NCI-H446 (cell line): ENCODE measurements at regions not wholly inside any gene's neighbourhood (a gene's known extent, or its start where the extent isn't known, plus 50 kb on each side); places are given as distances from the start of the nearest gene placed in this dataset.

Experiments
- DNase-seq, 2 experiments: peaks; one replicate each; lab custom pipeline; 2025; lab: John Stamatoyannopoulos, UW

DNA sequence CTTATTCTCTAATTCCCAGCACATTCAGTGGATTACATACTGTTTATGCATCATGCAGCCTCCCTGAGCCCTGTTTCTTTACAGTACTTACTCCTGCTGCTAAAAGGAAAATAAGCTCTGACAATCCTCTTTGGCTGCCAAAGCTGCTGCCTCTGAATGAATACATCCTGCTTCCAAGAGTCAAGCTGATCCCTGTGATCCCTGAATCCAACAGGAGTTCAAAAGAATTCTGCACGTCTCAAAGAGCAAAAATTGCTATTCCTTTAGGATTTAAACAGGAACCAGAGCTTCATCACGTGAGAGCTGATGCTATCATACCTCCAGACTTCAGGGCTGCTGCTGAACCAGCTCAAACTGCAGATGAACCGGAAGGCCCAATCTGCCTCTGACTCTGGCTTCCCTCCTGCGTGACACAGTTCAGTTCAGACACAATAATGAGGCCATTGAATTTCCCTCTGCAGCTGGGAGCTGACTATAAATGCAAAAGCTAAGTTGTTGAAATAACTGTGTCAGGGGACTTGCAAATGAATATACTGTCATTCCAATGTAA is 851.0 kb upstream of the PHF14 start:
- peak in 1 of 2 experiments; percentile 53 for DNase-seq

GRCh38 chr7:10128748-10129147 is 844.9 kb upstream of the PHF14 start:
- DNase-seq = peak in 1 of 2 experiments; percentile 72

GRCh38 chr7:10138087-10138854 is 835.4 kb upstream of the PHF14 start:
- no peak for DNase-seq

DNA sequence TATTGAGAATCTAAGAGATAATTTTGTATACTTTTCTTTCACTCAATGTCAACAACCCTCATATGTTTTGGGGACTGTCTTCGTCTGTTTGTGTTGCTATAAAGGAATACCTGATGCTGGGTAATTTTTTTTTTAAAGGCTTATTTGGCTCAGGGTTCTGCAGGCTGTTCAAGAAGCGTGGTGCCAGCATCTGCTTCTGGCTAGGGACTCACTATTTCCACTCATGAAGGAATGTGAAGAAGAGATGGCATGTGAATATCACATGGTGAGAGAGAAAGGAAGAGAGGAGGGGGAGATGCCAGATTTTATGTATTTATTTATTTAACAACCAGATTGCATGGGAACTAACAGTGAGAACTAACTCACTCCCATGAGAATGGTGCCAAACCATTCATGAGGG is 827.4 kb upstream of the PHF14 start:
- peak in 1 of 2 experiments; percentile 71 for DNase-seq

- no peak for DNase-seq
These were observed 816.7 kb upstream of the PHF14 start for GRCh38 chr7:10156972-10157371.

GRCh38 chr7:10181996-10182395 is 791.7 kb upstream of the PHF14 start:
- DNase-seq = peak in 1 of 2 experiments; percentile 25

DNA sequence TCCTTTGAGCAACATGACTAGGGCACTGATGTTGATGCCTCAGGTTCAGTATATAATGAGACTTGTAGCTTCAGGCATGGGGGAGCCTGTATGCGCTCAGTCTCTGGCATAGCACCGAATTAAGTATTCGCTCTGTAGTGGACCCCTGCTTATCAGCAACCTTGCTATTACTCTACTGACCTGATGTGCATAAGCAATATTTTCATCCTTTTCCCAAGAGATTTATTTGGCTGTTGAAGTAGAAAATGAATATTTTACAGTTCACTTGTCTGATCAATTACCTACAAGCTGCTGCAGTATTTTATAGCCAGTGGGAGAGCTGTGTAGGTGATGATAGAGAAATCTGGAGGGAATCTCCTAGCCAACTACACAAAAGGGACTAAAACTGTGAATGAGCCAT is 781.6 kb upstream of the PHF14 start:
- DNase-seq = peak; percentile 57 to 89

DNA sequence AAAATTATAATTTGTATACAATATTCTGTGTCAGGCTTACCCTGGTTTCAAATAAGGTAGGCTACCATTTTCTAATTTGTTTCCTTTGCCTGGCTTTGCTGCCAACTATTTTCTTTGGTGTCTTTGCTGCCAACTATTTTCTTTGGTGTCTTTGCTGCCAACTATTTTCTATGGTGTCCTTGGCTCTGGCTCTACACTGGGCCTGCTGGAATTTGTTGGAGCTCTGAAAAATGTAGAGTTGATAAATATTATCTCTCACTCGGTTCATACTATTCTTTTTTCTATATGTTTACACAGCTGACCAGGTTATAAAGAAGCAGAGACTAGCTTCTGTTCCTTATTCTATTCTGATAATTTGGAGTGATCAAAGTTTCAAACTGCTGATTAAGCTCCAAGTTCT is 768.0 kb upstream of the PHF14 start:
- DNase-seq = peak; percentile 16 to 74

- no peak for DNase-seq
These were observed 763.7 kb upstream of the PHF14 start for GRCh38 chr7:10210000-10210399.

DNA sequence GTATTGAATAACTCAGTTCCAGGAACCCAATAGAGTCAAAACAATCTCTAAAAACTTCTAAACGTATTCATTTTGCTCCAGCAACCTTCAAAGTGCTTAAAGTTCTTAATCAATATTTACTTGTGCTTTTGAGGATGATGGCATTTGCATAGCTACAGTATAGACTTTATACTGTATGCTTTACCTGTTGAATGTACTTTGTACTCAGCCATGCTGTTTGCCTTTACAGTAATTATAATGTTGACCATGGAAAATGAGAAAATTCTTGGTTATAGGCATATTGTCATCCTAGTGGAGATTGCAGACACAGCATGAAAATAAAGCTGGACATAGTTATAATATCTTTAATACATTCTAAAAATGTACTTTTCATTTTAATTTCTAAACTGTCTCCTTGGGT is 762.7 kb upstream of the PHF14 start:
- DNase-seq = no peak

DNA sequence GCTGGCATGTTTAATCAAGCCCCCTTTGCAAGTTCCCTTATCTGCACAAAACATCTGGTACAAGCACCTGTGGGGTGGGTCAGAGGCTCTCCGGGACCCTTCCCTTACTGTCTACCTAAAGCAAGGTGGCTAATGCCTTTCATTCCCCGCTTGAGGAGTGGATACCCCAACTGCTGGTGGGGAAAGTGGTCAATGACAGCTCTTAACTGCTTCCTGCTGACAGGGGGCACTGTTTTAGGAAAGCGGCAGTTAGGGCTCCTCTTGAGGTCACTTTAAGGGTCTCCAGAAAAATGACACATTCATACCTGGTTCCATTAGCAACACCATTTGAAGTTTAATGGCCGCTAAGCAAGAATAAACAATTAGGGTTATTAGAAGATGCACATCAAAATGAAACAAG is 761.8 kb upstream of the PHF14 start:
- no peak for DNase-seq

- DNase-seq = no peak
These were observed 761.0 kb upstream of the PHF14 start for GRCh38 chr7:10212649-10213048.

DNA sequence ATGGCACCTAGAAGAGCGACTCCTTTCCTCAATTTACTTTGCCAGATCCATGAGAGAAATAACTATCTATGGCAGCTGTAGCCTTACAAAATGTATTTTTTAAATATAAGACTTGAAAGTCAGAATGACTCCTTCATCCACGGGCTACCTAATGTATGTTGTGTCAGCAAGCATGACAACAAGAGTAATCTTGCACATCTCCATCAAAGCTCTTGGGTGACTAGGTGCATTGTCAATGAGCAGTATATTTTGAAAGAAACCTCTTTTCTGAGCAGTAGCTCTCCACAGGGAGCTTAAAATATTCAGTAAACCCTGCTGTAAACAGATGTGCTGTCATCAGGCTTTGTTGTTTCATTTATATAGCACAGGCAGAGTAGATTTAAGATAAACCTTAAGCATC is 757.2 kb upstream of the PHF14 start:
- DNase-seq = no peak

GRCh38 chr7:10221084-10221483 is 752.6 kb upstream of the PHF14 start:
- DNase-seq = no peak

DNA sequence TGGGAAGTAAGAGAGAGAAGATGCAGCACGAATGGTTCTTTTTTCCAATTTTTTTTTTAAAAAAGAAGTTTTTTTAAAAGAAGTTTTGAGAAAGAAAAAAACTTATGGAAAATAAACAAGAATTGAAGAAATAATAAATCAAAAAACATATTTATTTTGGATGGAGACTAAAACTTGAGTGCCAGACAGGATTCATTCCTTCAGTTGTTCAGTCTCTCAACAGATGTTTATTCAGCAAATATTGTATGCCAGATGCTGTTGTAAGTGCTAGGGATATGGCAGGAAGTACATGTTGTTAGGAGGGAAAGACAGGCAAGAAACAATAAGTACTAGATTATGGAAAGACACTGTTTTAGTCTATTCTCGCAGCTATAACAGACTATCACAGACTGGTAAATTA is 750.7 kb upstream of the PHF14 start:
- DNase-seq = no peak

DNA sequence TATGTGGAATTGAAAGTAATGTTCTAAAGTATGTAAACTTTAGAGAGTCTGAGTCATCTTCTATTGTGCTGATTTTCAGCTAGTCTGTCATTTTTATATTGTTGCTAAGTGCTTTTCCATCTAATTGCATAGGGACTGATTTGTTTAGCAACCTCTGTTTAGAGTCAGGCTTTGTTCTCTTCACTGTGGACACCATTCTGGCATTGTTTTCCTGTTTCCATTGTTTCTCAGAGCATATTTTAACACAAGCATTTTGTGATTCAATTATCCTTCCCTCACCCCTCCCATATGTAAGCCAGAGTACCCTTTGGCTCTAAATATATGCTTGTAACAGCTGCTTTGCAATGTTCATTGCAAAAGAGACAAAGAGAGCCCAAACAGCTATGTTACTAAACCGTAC is 748.4 kb upstream of the PHF14 start:
- DNase-seq = peak in 1 of 2 experiments; percentile 9

DNA sequence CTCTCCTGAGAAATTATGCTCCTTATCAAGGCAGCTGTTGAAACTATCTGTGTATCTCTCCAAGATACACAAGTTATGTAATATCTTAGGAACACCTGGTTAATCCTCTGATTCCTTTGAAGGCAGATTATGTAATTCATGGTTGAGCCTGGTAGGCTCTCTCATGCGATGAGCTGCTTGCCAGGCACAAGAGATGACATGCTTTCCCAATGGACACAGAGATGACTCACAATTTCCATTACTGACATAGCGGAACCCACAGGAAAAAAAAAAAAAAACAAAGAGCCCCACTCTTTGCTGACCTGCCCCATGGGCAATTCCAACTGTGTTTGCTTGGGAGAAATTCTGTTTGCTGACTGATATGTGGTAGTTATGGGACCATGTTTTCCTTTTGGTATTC is 736.4 kb upstream of the PHF14 start:
- DNase-seq = peak in 1 of 2 experiments; percentile 13

- DNase-seq = no peak
These were observed 735.0 kb upstream of the PHF14 start for GRCh38 chr7:10238641-10239040.

DNA sequence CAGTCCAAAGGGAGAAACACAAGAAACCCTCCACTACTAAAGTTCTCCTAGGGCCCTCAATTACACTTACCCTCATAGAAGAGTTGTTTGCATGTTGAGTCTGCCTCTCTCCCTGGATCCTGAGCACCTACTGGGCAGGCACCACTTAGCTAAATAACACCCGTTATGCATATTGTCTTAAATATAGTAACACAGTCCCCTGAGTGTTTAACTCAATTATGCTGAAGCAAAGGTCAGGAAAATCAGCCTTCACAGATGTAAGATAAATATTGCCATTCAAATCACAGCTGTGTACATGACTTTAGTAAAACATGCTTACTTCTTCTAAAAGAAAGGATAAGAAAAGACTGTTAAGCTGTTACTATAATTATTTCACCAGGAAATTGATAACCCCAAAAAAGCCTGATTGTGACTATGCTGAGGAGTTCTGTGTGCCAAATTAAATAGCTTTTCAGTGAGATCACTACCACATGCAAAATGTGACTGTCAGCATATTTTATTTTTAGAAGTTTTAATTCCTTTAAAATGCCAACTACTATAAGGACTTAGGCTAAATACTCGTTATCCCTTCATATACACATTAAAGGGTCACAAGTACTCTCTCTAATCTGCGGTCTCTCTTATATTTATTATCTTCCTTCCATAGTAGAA is 733.9 kb upstream of the PHF14 start:
- DNase-seq = peak in 1 of 2 experiments; percentile 47

DNA sequence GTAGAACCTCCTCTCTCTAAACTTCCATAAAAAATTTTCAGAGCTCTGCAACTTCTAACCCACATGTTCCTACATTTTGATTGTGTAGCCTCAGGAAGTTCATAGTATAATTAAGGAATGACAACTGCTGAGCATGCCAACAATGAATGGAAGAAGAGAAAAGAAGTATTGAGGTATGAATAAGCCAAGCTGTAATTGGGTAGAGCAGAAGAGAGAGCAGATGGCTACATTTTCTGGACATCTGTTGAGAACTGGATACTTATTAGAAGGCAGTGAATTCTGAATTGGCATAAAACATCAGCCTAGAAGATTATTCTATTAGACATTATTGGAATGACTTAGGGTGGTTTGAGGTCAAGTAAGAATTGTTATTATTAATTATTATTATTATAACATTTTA is 728.3 kb upstream of the PHF14 start:
- peak; percentile 86 to 95 for DNase-seq

GRCh38 chr7:10257438-10257837 is 716.2 kb upstream of the PHF14 start:
- DNase-seq = peak; percentile 55 to 92

DNA sequence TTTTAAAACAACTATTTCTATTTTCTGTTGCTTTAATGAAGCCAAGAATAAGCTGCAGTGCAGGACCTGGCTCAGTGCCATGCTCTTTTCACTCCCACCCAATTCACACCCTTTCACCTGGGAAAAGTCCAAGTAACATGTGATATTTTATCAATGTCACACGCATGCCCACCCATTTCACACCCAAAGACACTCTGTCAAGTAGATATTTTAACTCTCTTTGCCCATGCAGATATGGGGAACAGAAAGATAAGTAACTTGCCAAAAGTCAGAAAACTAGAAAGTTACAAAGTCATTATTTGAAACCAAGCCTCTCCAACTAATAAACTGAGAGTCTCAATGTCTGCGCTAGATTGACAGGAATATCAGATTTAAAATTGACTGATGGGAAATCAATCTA is 706.7 kb upstream of the PHF14 start:
- peak in 1 of 2 experiments; percentile 8 for DNase-seq

DNA sequence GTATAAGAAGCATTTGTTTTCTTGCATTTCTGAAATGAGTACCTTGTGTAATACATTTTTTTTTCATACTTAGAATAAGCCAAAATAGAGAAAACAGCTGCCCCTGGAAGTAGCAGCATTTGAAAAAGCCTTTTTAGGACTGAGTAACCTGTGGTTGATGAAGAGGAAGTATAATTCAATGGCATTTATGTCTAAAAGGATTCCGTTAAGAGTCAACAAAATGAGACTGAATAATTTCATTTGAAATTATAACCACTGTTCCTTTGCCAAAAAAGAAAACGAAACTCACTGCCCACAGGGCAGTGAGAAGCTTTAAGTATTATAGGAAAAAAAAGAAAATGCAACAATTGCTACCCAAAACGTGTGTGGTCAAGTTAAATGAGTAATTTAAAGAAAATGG is 705.6 kb upstream of the PHF14 start:
- no peak for DNase-seq
